ENCODE measurements at regions not wholly inside any gene's neighbourhood (a gene's known extent, or its start where the extent isn't known, plus 50 kb on each side); places are given as distances from the start of the nearest gene placed in this dataset.

- TF ChIP-seq, protein P1, sequence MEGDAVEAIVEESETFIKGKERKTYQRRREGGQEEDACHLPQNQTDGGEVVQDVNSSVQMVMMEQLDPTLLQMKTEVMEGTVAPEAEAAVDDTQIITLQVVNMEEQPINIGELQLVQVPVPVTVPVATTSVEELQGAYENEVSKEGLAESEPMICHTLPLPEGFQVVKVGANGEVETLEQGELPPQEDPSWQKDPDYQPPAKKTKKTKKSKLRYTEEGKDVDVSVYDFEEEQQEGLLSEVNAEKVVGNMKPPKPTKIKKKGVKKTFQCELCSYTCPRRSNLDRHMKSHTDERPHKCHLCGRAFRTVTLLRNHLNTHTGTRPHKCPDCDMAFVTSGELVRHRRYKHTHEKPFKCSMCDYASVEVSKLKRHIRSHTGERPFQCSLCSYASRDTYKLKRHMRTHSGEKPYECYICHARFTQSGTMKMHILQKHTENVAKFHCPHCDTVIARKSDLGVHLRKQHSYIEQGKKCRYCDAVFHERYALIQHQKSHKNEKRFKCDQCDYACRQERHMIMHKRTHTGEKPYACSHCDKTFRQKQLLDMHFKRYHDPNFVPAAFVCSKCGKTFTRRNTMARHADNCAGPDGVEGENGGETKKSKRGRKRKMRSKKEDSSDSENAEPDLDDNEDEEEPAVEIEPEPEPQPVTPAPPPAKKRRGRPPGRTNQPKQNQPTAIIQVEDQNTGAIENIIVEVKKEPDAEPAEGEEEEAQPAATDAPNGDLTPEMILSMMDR (IDR thresholded peaks at IDR 0.05; ENCODE audit: low read depth, low read length), result no peak
- no peak for TF ChIP-seq MYC (IDR thresholded peaks at IDR 0.05; ENCODE audit: low read depth, low read length)
These were observed 91.5 kb upstream of the IGF1 start for GRCh38 chr12:102571889-102572288.

All from NB4 (cell line).